BLaER1 treated with 17β-estradiol and CSF1 and Interleukin-3, amounts not matched to agents 10 nM and 100 nM (cell line): ENCODE measurements at regions not wholly inside any gene's neighbourhood (a gene's known extent, or its start where the extent isn't known, plus 50 kb on each side); places are given as distances from the start of the nearest gene placed in this dataset.

Experiments
- H3K27ac ChIP-seq, 11 experiments: shearing (Covaris generic); formaldehyde crosslinking; 2 replicates each; pipeline ENCODE4 v1.8.1; 2022
- H3K27me3 ChIP-seq, 11 experiments: shearing (Covaris generic); formaldehyde crosslinking; 2 replicates each; pipeline ENCODE4 v1.8.1; 2022
- H3K36me3 ChIP-seq, 11 experiments: shearing (Covaris generic); formaldehyde crosslinking; 2 replicates each; pipeline ENCODE4 v1.8.1; 2022
- H3K4me1 ChIP-seq, 10 experiments: shearing (Covaris generic); formaldehyde crosslinking; 2 replicates each; pipeline ENCODE4 v1.8.1; 2022
- H3K4me2 ChIP-seq, 11 experiments: shearing (Covaris generic); formaldehyde crosslinking; 2 replicates each; pipeline ENCODE4 v1.8.1; 2022
- H3K4me3 ChIP-seq, 10 experiments: shearing (Covaris generic); formaldehyde crosslinking; 2 replicates each; pipeline ENCODE4 v1.8.1; 2022
- H3K9ac ChIP-seq, 11 experiments: shearing (Covaris generic); formaldehyde crosslinking; 2 replicates each; pipeline ENCODE4 v1.8.1; 2022
- H3K9me3 ChIP-seq, 11 experiments: shearing (Covaris generic); formaldehyde crosslinking; replicated peaks in 1 of 11; 2 replicates each; pipeline ENCODE4 v1.8.1; 2022
- H4K20me1 ChIP-seq, 11 experiments: shearing (Covaris generic); formaldehyde crosslinking; 2 replicates each; pipeline ENCODE4 v1.8.1; 2022
- Cebpa-rat ChIP-seq, 11 experiments: shearing (Covaris generic); IDR thresholded peaks; 2 replicates each; pipeline ENCODE4 v1.8.1; 2022

GRCh38 chr16:79847569-79847968 lies 247.0 kb upstream of the MAF start:
- Histone ChIP-seq H3K36me3 (no peaks in the 10 kb centered on the region), H3K9me3 (peaks cover 5 to 22% (median 14%) of the 10 kb centered on the region in 11 experiments; a peak in 19 of 22 replicates), H3K9ac (no peak overlapping the region), H3K27ac (no peak overlapping the region), H3K4me3 (no peak overlapping the region), H4K20me1 (no peaks in the 10 kb centered on the region), H3K4me1 (peaks cover 13 to 86% (median 60%) of the 10 kb centered on the region in 10 experiments; a peak in 18 of 20 replicates), H3K27me3 (no peaks in the 10 kb centered on the region), H3K4me2 (peak overlapping the region in 7 of 11 experiments; percentile 72 to 91 (median 82); a peak in 10 of 22 replicates)
- no peak for TF ChIP-seq Cebpa-rat (IDR thresholded peaks at IDR 0.05)

GRCh38 chr16:79847101-79847500 lies 246.6 kb upstream of the MAF start:
- peak overlapping the region in 7 of 11 experiments; percentile 72 to 91 (median 82); a peak in 14 of 22 replicates for H3K4me2 ChIP-seq
- no peaks in the 10 kb centered on the region for H4K20me1 ChIP-seq
- no peak overlapping the region for H3K27ac ChIP-seq
- H3K36me3 ChIP-seq: no peaks in the 10 kb centered on the region
- no peak overlapping the region for H3K4me3 ChIP-seq
- H3K9ac ChIP-seq: no peak overlapping the region
- H3K9me3 ChIP-seq: peaks cover under 1 to 21% (median 13%) of the 10 kb centered on the region in 11 experiments; a peak in 16 of 22 replicates
- no peaks in the 10 kb centered on the region for H3K27me3 ChIP-seq
- TF ChIP-seq Cebpa-rat (IDR thresholded peaks at IDR 0.05): no peak
- H3K4me1 ChIP-seq: peaks cover 13 to 90% (median 60%) of the 10 kb centered on the region in 10 experiments; a peak in 18 of 20 replicates

- Histone ChIP-seq H3K27me3 (no peaks in the 10 kb centered on the region), H3K36me3 (no peaks in the 10 kb centered on the region), H3K27ac (peak overlapping the region in 6 of 11 experiments; percentile 63 to 78 (median 71); a peak in 10 of 22 replicates), H3K4me3 (peak overlapping the region in 1 of 10 experiments; percentile 19; a peak in 2 of 20 replicates), H3K4me1 (peaks cover 13 to 87% (median 60%) of the 10 kb centered on the region in 10 experiments; a peak in 18 of 20 replicates), H3K4me2 (peak overlapping the region in 10 of 11 experiments; percentile 37 to 91 (median 78); a peak in 18 of 22 replicates), H3K9me3 (peaks cover 0 to 15% (median 10%) of the 10 kb centered on the region in 11 experiments; a peak in 14 of 22 replicates), H3K9ac (peak overlapping the region in 4 of 11 experiments; percentile 68 to 70 (median 68); a peak in 5 of 22 replicates), H4K20me1 (no peaks in the 10 kb centered on the region)
- no peak for TF ChIP-seq Cebpa-rat (IDR thresholded peaks at IDR 0.05)
These were observed 245.2 kb upstream of the MAF start for GRCh38 chr16:79845734-79846135.

GRCh38 chr16:79845033-79845733 lies 244.6 kb upstream of the MAF start:
- peak overlapping the region in 8 of 11 experiments; percentile 17 to 70 (median 62); a peak in 11 of 22 replicates for H3K9ac ChIP-seq
- peak overlapping the region in 2 of 10 experiments; percentile 15 to 19; a peak in 2 of 20 replicates for H3K4me3 ChIP-seq
- peaks cover 13 to 82% (median 59%) of the 10 kb centered on the region in 10 experiments; a peak in 18 of 20 replicates for H3K4me1 ChIP-seq
- H3K4me2 ChIP-seq: peak overlapping the region; percentile 37 to 91 (median 75)
- no peaks in the 10 kb centered on the region for H3K27me3 ChIP-seq
- no peak for TF ChIP-seq Cebpa-rat (IDR thresholded peaks at IDR 0.05)
- H3K9me3 ChIP-seq: peaks cover 0 to 15% (median 10%) of the 10 kb centered on the region in 11 experiments; a peak in 14 of 22 replicates
- H3K36me3 ChIP-seq: no peaks in the 10 kb centered on the region
- H3K27ac ChIP-seq: peak overlapping the region in 8 of 11 experiments; percentile 43 to 78 (median 66); a peak in 13 of 22 replicates
- no peaks in the 10 kb centered on the region for H4K20me1 ChIP-seq

GRCh38 chr16:79844603-79845002 lies 244.1 kb upstream of the MAF start:
- Histone ChIP-seq H3K27me3 (no peaks in the 10 kb centered on the region), H4K20me1 (no peaks in the 10 kb centered on the region), H3K36me3 (no peaks in the 10 kb centered on the region), H3K4me3 (no peak overlapping the region), H3K27ac (peak overlapping the region in 6 of 11 experiments; percentile 63 to 78 (median 71); a peak in 8 of 22 replicates), H3K9me3 (peaks cover 0 to 15% (median 10%) of the 10 kb centered on the region in 11 experiments; a peak in 14 of 22 replicates), H3K4me1 (peaks cover 13 to 76% (median 53%) of the 10 kb centered on the region in 10 experiments; a peak in 18 of 20 replicates), H3K9ac (peak overlapping the region in 1 of 11 experiments; percentile 68; a peak in 1 of 22 replicates), H3K4me2 (peak overlapping the region in 9 of 11 experiments; percentile 50 to 91 (median 80); a peak in 20 of 22 replicates)
- TF ChIP-seq Cebpa-rat (IDR thresholded peaks at IDR 0.05): no peak

GRCh38 chr16:79843631-79844043 lies 243.1 kb upstream of the MAF start:
- no peak overlapping the region for H3K9ac ChIP-seq
- TF ChIP-seq Cebpa-rat (IDR thresholded peaks at IDR 0.05): no peak
- H3K36me3 ChIP-seq: no peaks in the 10 kb centered on the region
- H3K27me3 ChIP-seq: no peaks in the 10 kb centered on the region
- no peaks in the 10 kb centered on the region for H4K20me1 ChIP-seq
- H3K9me3 ChIP-seq: peaks cover 0 to 15% (median 10%) of the 10 kb centered on the region in 11 experiments; a peak in 14 of 22 replicates
- no peak overlapping the region for H3K27ac ChIP-seq
- no peak overlapping the region for H3K4me3 ChIP-seq
- H3K4me2 ChIP-seq: peak overlapping the region in 2 of 11 experiments; percentile 88 to 89; a peak in 3 of 22 replicates
- H3K4me1 ChIP-seq: peaks cover 7 to 66% (median 43%) of the 10 kb centered on the region in 10 experiments; a peak in 18 of 20 replicates

- no peak for TF ChIP-seq Cebpa-rat (IDR thresholded peaks at IDR 0.05)
- no peak overlapping the region for H3K4me3 ChIP-seq
These were observed 242.6 kb upstream of the MAF start for GRCh38 chr16:79843145-79843544.

GRCh38 chr16:79842197-79842596 lies 241.7 kb upstream of the MAF start:
- no peak overlapping the region for H3K4me3 ChIP-seq
- H3K9ac ChIP-seq: no peak overlapping the region
- peak overlapping the region in 3 of 11 experiments; percentile 2 to 89 (median 4); a peak in 3 of 22 replicates for H3K4me2 ChIP-seq
- no peak for TF ChIP-seq Cebpa-rat (IDR thresholded peaks at IDR 0.05)
- H3K27me3 ChIP-seq: no peaks in the 10 kb centered on the region
- no peak overlapping the region for H3K27ac ChIP-seq
- peaks cover 7 to 52% (median 32%) of the 10 kb centered on the region in 10 experiments; a peak in 18 of 20 replicates for H3K4me1 ChIP-seq
- no peaks in the 10 kb centered on the region for H4K20me1 ChIP-seq
- H3K9me3 ChIP-seq: peaks cover 0 to 15% (median 10%) of the 10 kb centered on the region in 11 experiments; a peak in 14 of 22 replicates
- no peaks in the 10 kb centered on the region for H3K36me3 ChIP-seq

More at GRCh38 chr16:79843145-79843544, 242.6 kb upstream of the MAF start:
- H3K4me1 ChIP-seq: peaks cover 7 to 61% (median 40%) of the 10 kb centered on the region in 10 experiments; a peak in 18 of 20 replicates
- H3K36me3 ChIP-seq: no peaks in the 10 kb centered on the region
- no peaks in the 10 kb centered on the region for H3K27me3 ChIP-seq
- no peak overlapping the region for H3K9ac ChIP-seq
- no peaks in the 10 kb centered on the region for H4K20me1 ChIP-seq
- H3K27ac ChIP-seq: no peak overlapping the region
- peaks cover 0 to 15% (median 10%) of the 10 kb centered on the region in 11 experiments; a peak in 14 of 22 replicates for H3K9me3 ChIP-seq
- H3K4me2 ChIP-seq: peak overlapping the region in 3 of 11 experiments; percentile 2 to 89 (median 4); a peak in 4 of 22 replicates
